Limb (tissue), 2 donors: ENCODE measurements at regions not wholly inside any gene's neighbourhood (a gene's known extent, or its start where the extent isn't known, plus 50 kb on each side); places are given as distances from the start of the nearest gene placed in this dataset.
"Not testable (repeated sequence)": the region's sequence is repeated elsewhere in the genome, so short reads cannot be mapped to it uniquely, and the experiment has no call there.

Experiments used
- DNase-seq, 2 donors: peaks; one replicate each; pipeline ENCODE4 v3.0.0-alpha.2; 2016; ENCODE audit errors: extremely low spot score in 2 of 2

DNA sequence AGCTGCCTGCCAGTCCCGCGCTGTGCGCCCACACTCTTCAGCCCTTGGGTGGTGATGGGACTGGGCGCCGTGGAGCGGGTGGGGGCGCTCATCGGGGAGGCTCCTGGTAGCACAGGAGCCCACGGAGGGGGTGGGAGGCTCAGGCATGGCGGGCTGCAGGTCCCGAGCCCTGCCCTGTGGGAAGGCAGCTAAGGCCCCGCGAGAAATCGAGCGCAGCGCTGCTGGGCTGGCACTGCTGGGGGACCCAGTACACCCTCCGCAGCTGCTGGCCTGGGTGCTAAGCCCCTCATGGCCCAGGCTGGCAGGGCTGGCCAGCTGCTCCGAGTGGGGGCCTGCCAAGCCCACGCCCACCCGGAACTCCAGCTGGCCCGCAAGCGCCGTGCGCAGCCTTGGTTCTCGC, 403.7 kb upstream of the NUDT12 start:
- DNase-seq = not testable (repeated sequence)

DNA sequence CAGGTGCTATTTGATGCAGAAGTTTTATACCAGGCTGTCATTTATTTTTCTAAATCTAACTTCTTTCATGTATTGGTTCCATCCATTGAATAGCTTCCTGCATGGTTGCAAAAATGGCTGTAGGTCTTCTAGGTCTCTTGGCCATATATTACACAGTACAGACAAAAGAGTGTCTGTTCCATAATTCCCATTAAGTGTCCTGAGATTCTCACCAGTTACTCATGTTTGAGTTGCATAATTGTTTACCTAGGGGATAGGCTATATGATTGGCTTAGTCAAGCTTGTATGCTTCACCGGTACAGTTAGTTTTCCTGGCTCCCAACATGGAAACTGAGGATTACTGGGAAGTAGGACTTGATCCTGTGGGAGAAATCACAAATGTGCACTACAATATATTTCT, 399.4 kb upstream of the NUDT12 start:
- DNase-seq = no peak

DNA sequence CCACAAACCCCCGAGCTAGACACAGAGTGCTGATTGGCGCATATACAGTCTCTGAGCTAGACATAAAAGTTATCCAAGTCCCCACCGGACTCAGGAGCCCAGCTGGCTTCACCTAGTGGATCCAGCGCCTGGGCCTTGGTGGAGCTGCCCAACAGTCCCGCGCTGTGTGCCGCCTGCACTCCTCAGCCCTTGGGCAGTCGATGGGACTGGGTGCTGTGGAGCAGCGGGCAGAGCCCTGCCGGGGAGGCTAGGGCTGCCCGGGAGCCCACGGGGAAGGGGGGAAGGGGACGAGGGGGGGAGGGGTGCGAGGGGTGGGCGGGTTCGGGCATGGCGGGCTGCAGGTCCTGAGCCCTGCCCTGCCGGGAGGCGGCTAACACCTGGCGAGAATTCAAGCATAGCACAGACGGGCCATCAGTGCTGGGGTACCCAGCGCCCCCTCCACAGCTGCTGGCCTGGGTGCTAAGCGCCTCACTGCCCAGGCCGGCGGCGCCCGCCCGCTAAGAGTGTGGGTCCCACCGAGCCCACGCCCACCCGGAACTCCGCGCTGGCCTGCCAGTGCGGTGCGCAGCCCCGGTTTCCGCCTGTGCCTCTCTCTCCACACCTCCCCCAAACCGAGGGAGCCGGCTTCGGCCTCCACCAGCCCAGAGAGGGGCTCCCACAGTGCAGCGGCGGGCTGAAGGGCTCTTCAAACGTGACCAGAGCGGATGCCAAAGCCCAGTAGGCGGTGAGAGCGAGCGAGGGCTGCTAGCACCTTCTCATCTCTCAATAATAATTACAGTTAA, 391.2 kb upstream of the NUDT12 start:
- no peak for DNase-seq

DNA sequence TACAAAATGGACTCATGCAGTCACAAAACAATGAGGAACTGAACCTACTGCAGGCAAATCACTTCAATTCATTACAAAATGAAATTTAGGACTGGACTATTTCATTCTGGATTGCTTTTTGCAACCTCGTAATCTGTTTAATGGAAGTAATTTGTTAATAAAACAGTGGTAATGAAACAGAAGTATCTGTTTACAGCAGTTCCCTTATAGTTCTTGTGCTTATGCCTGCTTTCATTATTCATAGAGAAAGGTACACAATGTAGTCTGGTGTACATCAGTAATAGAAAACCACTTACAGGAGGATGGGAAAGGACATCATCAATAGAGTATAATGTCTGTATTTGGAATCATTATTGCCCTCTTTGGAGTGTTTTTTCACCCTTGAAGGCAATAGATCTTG, 389.2 kb upstream of the NUDT12 start:
- DNase-seq = no peak

DNA sequence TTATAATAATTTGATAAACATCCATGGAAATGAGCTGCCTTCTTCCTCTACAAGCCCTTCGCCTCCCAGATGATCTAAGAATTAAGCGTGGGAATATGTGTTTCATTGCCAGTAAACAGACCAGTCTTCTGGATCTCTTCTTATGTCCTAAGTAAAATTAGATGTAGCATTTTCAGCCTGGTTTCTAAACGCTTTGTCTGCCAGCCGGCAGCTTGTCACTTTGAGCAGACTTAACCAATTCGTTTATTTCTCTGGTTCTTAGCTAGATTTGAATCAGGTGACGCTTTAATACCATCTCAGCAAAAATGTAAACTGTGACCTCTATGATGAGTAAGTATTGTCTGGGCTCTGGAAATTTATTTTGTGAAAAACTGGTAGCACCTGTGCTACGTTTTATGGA, 380.6 kb upstream of the NUDT12 start:
- DNase-seq = no peak

DNA sequence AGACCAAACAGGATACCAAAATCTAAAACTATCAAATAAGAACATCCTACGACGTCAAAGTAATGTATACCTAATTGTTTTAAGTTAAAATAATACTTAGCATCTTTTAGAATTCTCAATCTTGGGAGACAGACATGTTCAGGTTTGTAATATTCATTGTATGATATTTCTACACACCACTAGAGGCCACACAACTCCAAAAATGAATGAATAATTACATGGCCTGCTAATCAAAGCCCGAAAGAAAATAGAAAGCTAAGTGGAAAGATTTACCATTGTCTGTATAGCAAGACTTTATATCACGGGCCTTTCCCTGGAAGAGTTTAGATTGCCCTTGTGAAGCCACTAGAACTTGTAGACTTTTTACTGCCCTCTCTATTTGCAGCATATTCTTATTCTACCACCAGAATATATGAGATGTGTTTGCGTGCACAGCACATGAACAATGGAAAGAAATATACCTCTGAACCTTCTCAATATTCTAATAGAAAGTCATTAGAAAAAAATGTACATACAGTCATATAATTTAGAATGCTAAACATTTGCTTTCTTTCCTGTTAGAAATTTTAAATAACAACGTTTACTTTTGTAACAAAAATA, 380.1 kb upstream of the NUDT12 start:
- DNase-seq = no peak

DNA sequence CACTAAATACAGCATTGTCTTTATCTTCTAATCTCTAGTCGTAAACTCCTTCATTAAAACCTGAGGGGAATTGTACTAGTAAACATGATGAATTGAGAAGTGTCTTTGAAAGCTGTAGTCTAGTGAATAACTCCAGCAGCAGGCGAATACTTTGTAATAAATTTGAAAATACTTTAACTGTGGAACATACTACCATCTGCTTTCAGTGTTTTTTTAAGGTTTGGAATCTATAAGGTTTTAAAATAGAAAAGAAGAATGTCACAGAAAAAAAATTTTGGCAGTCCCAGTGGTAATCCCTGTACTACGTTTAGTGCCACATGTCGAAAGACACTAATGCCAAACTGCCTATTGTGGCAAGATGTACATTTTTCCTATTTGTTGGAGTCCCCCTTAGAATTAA, 379.0 kb upstream of the NUDT12 start:
- no peak for DNase-seq

DNA sequence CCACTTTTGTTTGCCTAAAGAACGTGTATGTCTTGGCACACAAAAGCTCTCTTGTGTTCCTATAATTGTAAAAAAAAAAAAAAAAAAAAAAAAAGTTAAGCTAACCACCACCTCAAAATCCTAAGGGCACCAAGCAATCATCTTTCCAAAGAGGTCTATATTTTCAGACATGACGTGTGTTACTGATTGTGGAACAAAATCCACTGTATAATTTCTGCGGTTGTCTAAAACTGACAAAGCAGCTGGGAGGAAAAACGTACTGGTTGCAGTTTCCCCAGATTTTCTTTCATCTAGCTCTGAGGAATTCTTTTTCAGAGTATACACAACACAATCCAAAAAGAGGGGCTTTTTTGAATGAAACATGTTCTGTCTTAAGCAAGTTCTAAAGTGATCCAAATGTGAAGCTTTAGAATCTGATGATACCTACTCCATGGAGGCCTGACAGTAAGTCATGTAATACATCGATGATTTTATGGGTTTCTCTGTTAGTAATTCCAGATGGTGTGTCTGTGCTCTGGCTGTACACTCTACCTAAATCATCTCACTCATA, 375.6 kb upstream of the NUDT12 start:
- DNase-seq = peak in 1 of 2 donors; percentile 31

DNA sequence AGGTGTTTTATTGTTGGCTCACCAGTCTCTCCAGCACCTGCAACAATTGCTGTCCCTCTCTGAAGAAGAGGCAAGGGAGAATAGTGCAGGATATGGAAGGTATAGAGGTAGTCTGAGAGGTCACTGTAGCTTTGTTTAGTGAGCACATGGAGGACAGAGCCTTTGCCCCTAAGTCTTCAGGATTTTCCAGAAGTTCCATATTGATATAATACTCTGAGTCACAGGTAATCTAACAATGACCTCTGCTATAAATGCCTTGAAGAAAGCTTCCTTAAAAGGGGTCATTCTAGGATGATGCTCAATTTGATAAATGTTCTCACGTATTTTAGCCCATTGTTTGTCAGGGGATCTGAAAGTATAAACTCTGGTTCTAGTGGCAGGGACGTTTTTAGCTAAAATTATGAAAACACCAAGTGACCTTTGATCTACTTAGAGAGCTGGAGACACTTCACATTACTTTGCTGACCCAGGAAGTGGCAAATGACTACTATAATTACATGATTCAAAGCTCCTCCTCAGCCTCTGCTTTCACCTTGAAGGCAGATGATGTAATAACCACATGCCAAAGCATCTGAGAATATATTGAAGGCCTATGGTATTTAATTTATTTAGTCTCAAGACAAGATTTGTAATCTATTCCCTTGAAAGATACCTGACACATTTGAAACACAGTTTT, 366.9 kb upstream of the NUDT12 start:
- DNase-seq = no peak

DNA sequence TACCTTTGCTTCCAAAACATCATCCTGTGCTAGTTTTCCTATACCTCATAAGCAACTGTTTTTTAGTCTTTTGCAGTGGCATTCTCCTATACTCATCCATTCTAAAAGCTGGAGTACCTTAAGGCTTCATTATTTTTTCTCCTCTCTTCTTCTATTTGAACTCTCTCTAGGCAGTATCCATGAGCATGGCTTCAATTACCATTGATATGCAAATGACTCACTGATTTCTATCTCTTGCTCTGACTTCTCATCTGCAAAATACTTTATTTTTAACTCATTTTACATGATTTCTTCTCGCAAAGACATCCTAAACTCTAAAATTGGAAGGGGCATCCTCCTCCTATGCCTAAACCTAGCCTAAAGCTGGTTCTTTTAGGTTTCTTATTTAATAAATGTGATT, 365.1 kb upstream of the NUDT12 start:
- no peak for DNase-seq

DNA sequence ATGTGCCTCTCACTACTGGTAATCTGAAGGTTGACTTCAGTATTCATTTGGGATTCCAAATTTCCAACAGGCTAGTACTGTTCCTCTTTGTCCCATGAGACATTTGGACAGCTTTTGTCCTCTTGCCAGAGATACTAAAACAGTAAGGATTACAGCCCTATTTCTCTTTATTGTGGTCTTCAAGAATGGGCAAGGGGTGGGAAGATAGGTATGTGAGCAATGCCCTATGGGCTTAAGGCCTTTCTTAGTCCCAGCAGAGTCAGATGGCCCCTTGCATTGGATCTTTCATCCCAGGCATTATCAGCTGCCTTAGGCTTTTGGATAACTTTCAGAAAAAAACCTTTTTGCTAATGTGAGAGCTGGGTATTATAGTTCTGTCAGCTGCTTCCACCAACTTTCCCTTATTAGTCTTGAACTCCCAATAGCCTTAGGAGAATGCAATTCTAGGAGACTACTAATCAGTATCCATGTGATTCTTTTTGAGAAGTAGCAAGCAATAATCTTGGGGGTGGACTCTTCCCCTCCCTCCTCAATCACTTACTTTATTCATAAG, 361.1 kb upstream of the NUDT12 start:
- DNase-seq = no peak

DNA sequence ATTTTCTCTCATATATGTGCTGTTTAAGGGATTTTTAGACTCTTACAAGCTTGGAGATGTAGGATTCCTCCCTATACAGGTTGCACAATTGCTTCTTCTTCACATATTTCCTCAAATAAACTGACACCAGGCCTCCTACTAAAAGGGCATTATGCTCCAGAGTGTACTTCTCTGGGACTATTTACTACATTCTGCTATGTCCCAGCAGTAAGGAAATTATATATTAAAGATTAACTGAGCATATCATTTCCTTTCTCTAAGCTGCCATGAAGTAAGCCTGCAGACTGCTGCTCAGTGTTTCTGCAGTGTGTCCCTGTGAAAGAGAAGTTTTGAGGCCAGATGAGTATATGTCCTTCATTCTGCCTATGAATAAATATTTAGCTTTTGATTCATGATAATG, 356.9 kb upstream of the NUDT12 start:
- no peak for DNase-seq

DNA sequence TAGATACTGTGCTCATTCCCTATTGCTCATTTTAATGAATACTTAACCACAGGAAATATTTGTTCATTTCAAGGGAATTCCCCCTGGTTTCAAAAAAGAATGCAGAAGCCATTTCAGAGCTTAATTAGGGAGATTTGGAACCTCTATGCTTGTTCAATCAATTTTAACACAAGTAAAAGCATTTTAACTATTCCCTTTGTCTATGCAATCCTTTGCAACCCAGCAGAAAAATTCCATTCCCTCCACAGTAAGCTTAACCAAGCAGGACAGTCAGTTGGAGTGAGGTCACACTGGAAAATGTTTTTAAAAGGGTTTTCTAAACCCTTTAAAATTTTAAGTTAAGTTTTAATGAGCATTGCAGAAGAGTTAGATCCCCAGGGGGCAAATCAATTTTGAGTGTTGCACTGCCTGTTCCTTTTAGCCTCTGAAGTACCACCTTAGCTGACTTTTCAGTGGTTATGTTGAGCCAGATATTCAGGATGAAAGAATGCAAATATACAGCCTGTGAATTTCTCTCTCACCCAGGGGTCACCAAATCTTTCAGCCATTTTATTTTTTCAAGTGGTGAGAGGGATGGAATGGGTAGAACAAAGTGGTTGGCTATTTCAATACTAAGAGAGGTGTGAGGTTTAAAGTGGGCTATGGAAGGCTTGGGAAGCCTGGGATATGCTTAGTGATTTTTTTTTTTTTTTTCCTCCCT, 356.2 kb upstream of the NUDT12 start:
- DNase-seq = peak in 1 of 2 donors; percentile 33

DNA sequence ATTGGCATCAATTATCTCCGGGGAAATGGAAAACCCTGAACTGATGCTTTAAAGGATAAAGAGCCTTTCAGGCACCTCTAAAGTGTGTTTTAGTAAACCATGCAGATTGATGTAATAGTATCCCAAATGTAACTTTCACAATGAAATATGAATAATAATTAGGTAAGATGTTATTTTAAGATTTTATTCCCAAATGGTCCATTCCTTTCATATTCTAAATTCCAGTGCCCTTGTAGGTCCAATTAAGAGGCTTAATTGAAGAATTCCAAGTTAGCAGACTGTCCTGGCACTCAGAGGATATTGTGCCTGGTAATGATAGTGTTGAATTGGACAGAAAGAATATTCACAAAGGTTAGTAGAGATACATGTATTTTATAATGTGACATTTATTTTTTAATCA, 352.5 kb upstream of the NUDT12 start:
- no peak for DNase-seq

DNA sequence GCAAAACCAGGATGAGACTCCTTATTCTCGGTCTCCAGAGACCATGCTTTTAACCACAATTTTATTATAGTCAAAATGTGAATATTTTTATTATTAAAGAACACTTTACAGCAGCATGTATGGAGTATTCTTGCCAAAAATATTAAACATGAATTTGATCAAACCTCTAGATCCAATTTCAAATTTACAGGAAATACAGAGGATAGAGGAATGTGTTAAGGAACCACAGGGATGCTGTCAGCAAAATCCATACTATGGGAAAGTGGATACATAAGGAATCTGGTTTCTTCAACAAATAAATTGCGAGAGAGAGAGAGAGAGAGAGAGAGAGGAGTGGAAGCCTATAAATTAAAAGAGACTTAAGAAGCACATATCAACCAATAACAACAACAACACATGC, 348.2 kb upstream of the NUDT12 start:
- DNase-seq = no peak

DNA sequence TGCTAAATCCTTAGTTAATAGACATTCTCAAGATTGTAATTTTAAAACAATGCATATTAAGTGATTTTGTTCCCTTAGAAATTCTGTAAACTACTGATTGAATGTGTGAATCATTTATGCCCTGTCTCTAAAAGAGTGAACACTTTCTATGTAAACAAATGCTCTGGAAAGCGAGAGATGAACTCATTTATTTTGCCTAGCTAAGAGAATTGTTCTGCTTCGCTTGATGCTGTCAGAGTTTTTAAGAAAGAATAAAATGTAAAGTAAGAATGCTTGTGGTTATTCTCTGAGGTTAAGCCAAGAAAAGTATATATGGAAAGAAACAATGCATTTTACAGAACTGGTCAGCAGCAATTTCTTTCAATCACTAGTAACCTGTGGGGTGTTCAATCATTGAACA, 347.4 kb upstream of the NUDT12 start:
- DNase-seq = no peak

DNA sequence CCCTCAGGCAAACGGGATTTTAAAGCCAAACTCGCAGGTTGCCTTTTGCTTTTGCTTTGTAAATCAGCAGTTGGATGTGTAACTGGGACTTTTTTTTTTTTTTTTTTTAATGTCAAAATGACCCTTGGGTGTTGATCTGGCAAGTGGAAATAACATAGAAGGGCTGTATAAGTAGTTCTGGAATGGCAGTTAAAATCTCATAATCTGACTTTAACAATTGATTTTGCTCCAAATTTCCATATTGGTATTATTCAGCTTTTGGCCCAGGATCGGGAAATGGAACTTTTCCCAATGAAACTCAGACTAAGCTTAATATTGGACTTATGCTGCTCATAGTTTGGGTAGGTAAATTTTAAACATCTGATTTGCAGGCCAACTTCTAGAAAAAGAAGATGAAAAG, 346.8 kb upstream of the NUDT12 start:
- DNase-seq = peak in 1 of 2 donors; percentile 61

DNA sequence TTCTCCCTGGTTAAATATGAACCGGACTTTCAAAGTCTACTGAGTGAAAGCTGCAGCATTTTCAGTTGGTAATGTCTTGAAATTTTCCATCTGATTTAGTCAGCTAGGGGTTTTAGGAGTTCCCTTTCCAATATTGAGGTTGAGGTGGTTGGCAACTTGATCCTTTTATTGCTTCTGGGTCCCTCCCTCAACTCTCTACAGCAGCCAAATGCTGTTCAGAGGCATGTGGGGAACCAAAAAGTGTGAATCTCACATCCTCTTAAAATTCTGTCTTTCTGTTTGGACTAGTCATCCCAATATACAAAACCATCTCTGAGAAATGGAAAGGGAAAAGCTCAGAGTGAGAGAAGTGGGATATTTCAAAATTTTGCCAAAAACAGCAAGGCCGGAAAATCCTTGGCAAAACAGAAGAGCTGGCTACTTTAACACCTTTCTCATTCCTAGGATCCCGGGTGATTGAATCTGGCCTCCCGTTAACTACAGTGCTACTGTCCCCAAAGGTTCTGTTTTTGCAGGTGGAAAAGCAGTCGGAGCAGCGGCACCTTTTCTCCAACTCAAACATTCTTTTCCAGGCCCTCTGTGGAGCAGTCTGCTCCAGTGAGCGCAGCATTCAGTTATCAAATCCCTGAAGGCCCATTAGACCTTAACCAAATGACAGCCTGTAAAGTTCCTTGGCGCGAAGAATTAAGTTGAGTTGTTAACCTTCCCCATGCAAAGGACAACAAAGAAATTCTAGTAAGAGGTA, 345.9 kb upstream of the NUDT12 start:
- peak; percentile 40 to 64 for DNase-seq

DNA sequence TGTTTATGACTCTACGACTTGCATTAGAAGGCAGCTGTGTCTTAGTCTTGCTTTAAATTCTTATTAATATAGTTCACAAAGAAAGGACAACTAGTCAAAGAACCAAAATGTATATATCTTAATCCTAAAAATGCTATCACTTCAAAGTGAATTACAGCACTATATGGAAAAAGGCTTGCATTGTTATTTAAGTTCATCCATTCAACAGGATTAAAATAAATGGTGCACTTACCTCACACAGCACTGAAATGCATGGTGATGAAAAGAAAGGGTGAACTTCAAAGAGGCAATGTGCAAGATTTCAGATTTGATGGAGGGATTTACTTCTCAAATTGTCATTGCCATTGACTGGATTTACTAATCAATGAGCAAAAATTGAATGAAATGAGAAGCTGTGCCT, 344.4 kb upstream of the NUDT12 start:
- DNase-seq = no peak

DNA sequence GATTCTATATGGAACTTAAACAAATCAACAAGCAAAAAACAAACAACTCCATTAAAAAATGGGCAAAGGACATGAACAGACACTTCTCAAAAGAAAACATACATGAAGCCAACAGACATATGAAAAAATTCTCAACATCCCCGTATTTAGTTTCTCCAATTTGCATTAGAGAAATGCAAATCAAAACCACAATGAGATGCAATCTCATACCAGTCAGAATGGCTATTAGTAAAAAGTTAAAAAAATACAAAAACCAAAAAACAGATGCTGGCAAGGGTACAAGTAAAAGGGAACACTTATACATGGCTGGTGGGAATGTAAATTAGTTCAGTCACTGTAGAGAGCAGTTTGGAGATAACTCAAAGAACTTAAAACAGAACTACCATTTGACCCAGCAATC, 342.1 kb upstream of the NUDT12 start:
- no peak for DNase-seq

DNA sequence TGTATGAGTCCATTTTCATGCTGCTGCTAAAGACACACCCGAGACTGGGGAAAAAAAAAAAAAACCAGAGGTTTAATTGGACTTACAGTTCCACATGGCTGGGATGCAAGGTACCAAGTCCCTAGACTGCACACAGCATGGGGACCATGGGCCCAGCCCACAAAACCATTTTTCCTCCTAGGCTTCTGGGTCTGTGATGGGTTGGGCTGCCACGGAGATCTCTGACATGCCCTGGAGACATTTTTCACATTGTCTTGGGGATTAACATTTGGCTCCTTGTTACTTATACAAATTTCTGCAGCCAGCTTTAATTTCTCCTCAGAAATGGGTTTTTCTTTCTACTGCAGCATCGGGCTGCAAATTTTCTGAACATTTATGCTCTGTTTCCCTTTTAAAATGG, 340.3 kb upstream of the NUDT12 start:
- DNase-seq = no peak
